ENCODE measurements at regions not wholly inside any gene's neighbourhood (a gene's known extent, or its start where the extent isn't known, plus 50 kb on each side); places are given as distances from the start of the nearest gene placed in this dataset.
A peak's percentile ranks its signal among the peaks of the same experiment; 100 is the strongest.

DNA sequence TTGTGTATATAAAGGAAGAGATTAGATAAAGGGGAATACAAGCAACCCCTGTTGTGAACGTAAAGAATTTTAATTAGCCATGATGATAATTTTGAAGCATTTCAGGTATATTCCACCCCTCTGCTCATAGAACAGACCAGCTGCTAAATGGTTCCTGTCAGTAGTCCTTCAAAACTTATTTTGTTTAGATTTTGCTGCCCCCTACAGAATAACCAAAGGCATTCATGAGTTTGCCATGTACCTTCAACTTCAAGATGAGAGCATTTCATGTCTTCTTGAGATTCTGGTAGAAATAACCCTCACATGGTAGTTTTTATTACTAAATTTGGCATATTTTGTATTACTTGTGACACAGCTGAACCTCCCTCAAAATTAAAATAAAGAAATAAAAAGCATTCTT lies 1586.7 kb downstream of the HACE1 start:
- no peaks in the 10 kb centered on the region for H4K20me1 ChIP-seq (ENCODE audit: control insufficient read depth, insufficient read depth)
- no peaks in the 10 kb centered on the region for H3K9me3 ChIP-seq (replicated peaks; ENCODE audit: control insufficient read depth, insufficient read depth, low read length)
- no peak overlapping the region for H3K4me3 ChIP-seq
- no peak overlapping the region for H3K27ac ChIP-seq (ENCODE audit: control insufficient read depth, insufficient read depth)
- CTCF ChIA-PET = interaction anchor here (0.9 to 11.5 kb wide), 6 partner anchors 138 to 453 kb away, joined by 3 to 73 read pairs (median 3); no protein-coding TSS in a partner anchor
- 5% methylated on average over 1 of the region's 1 CpG for WGBS (ENCODE audit: insufficient coverage, insufficient replicate concordance, low lambda C conversion rate, missing lambda C conversion rate)
- no peaks in the 10 kb centered on the region for H3K79me2 ChIP-seq (ENCODE audit: control insufficient read depth, insufficient read depth, low read length)
- TF ChIP-seq KLF5 (IDR thresholded peaks at IDR 0.05; ENCODE audit: partially characterized antibody) (no peak), BMI1 (IDR thresholded peaks at IDR 0.05; ENCODE audit: borderline replicate concordance) (no peak), ZNF207 (IDR thresholded peaks at IDR 0.05; ENCODE audit: borderline replicate concordance) (no peak), ELK1 (IDR thresholded peaks at IDR 0.05; ENCODE audit: low read depth, low read length) (no peak), SUZ12 (IDR thresholded peaks at IDR 0.05; ENCODE audit: unreplicated experiment) (no peak), KAT2A (conservative IDR thresholded peaks at IDR 0.05; ENCODE audit: control insufficient read depth, low read depth, low read length) (no peak), PAX5 (IDR thresholded peaks at IDR 0.05; ENCODE audit: borderline replicate concordance, low read depth, low read length) (no peak), SMC3 (IDR thresholded peaks at IDR 0.05; ENCODE audit: borderline replicate concordance, low read length) (0 out of 2 replicates have a peak, but pooled peaks have one; percentile 31), RAD21 (IDR thresholded peaks at IDR 0.05; ENCODE audit: insufficient read depth, low read depth, low read length) (peak; percentile 34; the same call in 1 of the 2 replicates)
- TF ChIP-seq, protein P1, sequence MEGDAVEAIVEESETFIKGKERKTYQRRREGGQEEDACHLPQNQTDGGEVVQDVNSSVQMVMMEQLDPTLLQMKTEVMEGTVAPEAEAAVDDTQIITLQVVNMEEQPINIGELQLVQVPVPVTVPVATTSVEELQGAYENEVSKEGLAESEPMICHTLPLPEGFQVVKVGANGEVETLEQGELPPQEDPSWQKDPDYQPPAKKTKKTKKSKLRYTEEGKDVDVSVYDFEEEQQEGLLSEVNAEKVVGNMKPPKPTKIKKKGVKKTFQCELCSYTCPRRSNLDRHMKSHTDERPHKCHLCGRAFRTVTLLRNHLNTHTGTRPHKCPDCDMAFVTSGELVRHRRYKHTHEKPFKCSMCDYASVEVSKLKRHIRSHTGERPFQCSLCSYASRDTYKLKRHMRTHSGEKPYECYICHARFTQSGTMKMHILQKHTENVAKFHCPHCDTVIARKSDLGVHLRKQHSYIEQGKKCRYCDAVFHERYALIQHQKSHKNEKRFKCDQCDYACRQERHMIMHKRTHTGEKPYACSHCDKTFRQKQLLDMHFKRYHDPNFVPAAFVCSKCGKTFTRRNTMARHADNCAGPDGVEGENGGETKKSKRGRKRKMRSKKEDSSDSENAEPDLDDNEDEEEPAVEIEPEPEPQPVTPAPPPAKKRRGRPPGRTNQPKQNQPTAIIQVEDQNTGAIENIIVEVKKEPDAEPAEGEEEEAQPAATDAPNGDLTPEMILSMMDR (IDR thresholded peaks at IDR 0.05 in 2 of 3, conservative IDR thresholded peaks at IDR 0.05 in 1 of 3; ENCODE audit: control insufficient read depth in 2 of 3, extremely low read depth in 1 of 3, insufficient read depth in 1 of 3, low read depth in 3 of 3, low read length in 3 of 3) = peak in 2 of 3 experiments; percentile 37 to 48; a peak in 3 of 6 replicates
- in situ Hi-C loops (cut with MboI) = no loop called here
- no peaks in the 10 kb centered on the region for H3K27me3 ChIP-seq (replicated peaks in 1 of 2; ENCODE audit: control insufficient read depth in 2 of 2, insufficient read depth in 2 of 2, low read length in 1 of 2)
- no TSS peak for BruUV-seq (replicated peaks)
- ATAC-seq = peak; percentile 84
- H2AFZ ChIP-seq (ENCODE audit: control insufficient read depth, low read depth, low read length) = no peak overlapping the region
- RAD21 ChIA-PET (ENCODE audit: unreplicated experiment) = interaction anchor here (0.6 to 4.3 kb wide), 8 partner anchors 132 to 1253 kb away, joined by 3 to 32 read pairs (median 4); no protein-coding TSS in a partner anchor
- no peak for FAIRE-seq
- intact Hi-C loops (cut with micrococcal nuclease; ENCODE audit: unreplicated experiment) = loop anchor here (5.0 kb wide), 2 partner anchors 151 to 421 kb away; no protein-coding TSS in a partner anchor
- POLR2A ChIA-PET = no interaction called here
- H3K36me3 ChIP-seq (ENCODE audit: control insufficient read depth in 2 of 2, insufficient read depth in 2 of 2, low read length in 1 of 2) = no peaks in the 10 kb centered on the region
- SMC1A ChIA-PET (ENCODE audit: uncharacterized antibody, unreplicated experiment) = interaction anchor here (0.7 to 4.1 kb wide), 7 partner anchors 9 to 423 kb away, joined by 3 to 30 read pairs (median 3); no protein-coding TSS in a partner anchor
- H3K9ac ChIP-seq (ENCODE audit: control insufficient read depth, insufficient read depth, low read length) = no peak overlapping the region
- no peak overlapping the region for H3K4me2 ChIP-seq (ENCODE audit: control insufficient read depth, insufficient read depth)
- no peak for DNase-seq (ENCODE audit: low read depth, low spot score)
- H3K4me1 ChIP-seq (ENCODE audit: control insufficient read depth, insufficient read depth, low read length) = no peaks in the 10 kb centered on the region
